GM21723 (cell line): ENCODE measurements at regions not wholly inside any gene's neighbourhood (a gene's known extent, or its start where the extent isn't known, plus 50 kb on each side); places are given as distances from the start of the nearest gene placed in this dataset.
"Not testable (repeated sequence)": the region's sequence is repeated elsewhere in the genome, so short reads cannot be mapped to it uniquely, and the experiment has no call there.

ENCODE experiments used
- ATAC-seq: cut with Tn5 transposase; IDR thresholded peaks from one replicate; pipeline ENCODE4 v1.9.1; 2021; ENCODE audit warnings: mild to moderate bottlenecking, moderate library complexity; ENCODE audit not compliant: unreplicated experiment

GRCh38 chr6:112636650-112637262 is 289.6 kb downstream of the RFPL4B start:
- no peak for ATAC-seq

GRCh38 chr6:112639391-112639831 is 292.3 kb downstream of the RFPL4B start:
- ATAC-seq: no peak

- no peak for ATAC-seq
Measured at GRCh38 chr6:112640891-112641290, 293.8 kb downstream of the RFPL4B start.

GRCh38 chr6:112649853-112650252 is 302.7 kb downstream of the RFPL4B start:
- no peak for ATAC-seq

- ATAC-seq: no peak
Measured at GRCh38 chr6:112651239-112651638, 304.1 kb downstream of the RFPL4B start.

- no peak for ATAC-seq
Measured at GRCh38 chr6:112659912-112660311, 312.8 kb downstream of the RFPL4B start.

GRCh38 chr6:112660626-112661025 is 313.5 kb downstream of the RFPL4B start:
- no peak for ATAC-seq

GRCh38 chr6:112663698-112664097 is 316.6 kb downstream of the RFPL4B start:
- ATAC-seq: no peak

- no peak for ATAC-seq
Measured at GRCh38 chr6:112665114-112665513, 318.0 kb downstream of the RFPL4B start.

- ATAC-seq: no peak
Measured at GRCh38 chr6:112665815-112666214, 318.7 kb downstream of the RFPL4B start.

- ATAC-seq: no peak
Measured at GRCh38 chr6:112667427-112667826, 320.3 kb downstream of the RFPL4B start.

- ATAC-seq: no peak
Measured at GRCh38 chr6:112680091-112680490, 333.0 kb downstream of the RFPL4B start.

- no peak for ATAC-seq
Measured at GRCh38 chr6:112682071-112682470, 334.9 kb downstream of the RFPL4B start.

- no peak for ATAC-seq
Measured at GRCh38 chr6:112683106-112683505, 336.0 kb downstream of the RFPL4B start.

- ATAC-seq: no peak
Measured at GRCh38 chr6:112683926-112684325, 336.8 kb downstream of the RFPL4B start.

- not testable (repeated sequence) for ATAC-seq
Measured at GRCh38 chr6:112685521-112686220, 338.5 kb downstream of the RFPL4B start.

- not testable (repeated sequence) for ATAC-seq
Measured at GRCh38 chr6:112688487-112689165, 341.5 kb downstream of the RFPL4B start.

GRCh38 chr6:112689183-112689858 is 342.2 kb downstream of the RFPL4B start:
- not testable (repeated sequence) for ATAC-seq

GRCh38 chr6:112690497-112691202 is 343.5 kb downstream of the RFPL4B start:
- no peak for ATAC-seq

GRCh38 chr6:112691289-112691688 is 344.2 kb downstream of the RFPL4B start:
- ATAC-seq: no peak

GRCh38 chr6:112695001-112695400 is 347.9 kb downstream of the RFPL4B start:
- no peak for ATAC-seq
